ENCODE measurements at regions not wholly inside any gene's neighbourhood (a gene's known extent, or its start where the extent isn't known, plus 50 kb on each side); places are given as distances from the start of the nearest gene placed in this dataset.
"Not testable (repeated sequence)": the region's sequence is repeated elsewhere in the genome, so short reads cannot be mapped to it uniquely, and the experiment has no call there.

GRCh38 chr14:54010981-54011380 is 54.4 kb upstream of the BMP4 start:
- DNase-seq (ENCODE audit: low spot score) = no peak

DNA sequence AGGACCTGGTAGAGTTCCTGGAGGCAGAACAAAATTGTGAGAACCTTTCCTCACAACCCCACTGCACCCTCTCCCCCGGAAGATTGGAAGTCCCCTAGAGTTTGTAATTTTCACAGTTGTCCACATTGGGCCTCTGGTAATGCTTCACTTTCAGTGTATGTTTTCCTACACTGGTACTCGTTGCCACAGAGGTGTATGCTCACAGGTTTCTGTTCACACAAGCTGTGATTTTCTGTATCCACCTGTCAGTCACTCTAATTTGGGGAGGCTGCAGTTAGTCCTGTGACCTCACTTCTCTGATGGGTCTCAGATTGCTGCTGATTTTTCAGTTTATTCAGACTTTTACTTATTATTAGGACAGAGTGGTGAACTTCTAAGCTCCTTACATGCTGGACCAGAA is 66.4 kb upstream of the BMP4 start:
- no peak for DNase-seq (ENCODE audit: low spot score)

- DNase-seq (ENCODE audit: low spot score) = peak; percentile 35
Measured at GRCh38 chr14:54025661-54026060, 69.0 kb upstream of the BMP4 start.

GRCh38 chr14:54026671-54027070 is 70.0 kb upstream of the BMP4 start:
- DNase-seq (ENCODE audit: low spot score) = no peak

GRCh38 chr14:54030996-54031395 is 74.4 kb upstream of the BMP4 start:
- DNase-seq (ENCODE audit: low spot score) = not testable (repeated sequence)

- DNase-seq (ENCODE audit: low spot score) = not testable (repeated sequence)
Measured at GRCh38 chr14:54033285-54033684, 76.7 kb upstream of the BMP4 start.

- DNase-seq (ENCODE audit: low spot score) = no peak
Measured at GRCh38 chr14:54038724-54039123, 82.1 kb upstream of the BMP4 start.

GRCh38 chr14:54039311-54039710 is 82.7 kb upstream of the BMP4 start:
- DNase-seq (ENCODE audit: low spot score) = no peak

- DNase-seq (ENCODE audit: low spot score) = no peak
Measured at GRCh38 chr14:54040846-54041245, 84.2 kb upstream of the BMP4 start.

DNA sequence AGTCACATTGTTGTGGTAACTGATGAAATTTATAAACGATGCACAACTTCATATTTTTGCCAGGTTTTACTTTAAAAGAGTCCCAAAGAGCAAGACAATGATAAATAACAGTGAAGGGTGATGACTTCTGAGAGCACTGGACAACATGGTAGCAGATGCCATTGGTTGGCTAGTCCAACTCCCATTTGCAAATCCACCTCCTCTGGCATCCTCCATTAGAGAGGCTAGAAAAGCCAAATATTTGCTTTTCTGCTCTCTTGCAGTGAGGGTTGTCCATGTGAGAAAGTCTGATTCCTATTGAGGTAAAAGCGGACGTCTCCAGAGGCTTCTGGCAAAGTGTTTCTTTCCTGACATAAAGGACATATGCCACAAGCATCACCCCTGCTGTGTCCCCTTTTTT is 89.6 kb upstream of the BMP4 start:
- DNase-seq (ENCODE audit: low spot score) = no peak

- no peak for DNase-seq (ENCODE audit: low spot score)
Measured at GRCh38 chr14:54047645-54048308, 91.2 kb upstream of the BMP4 start.

DNA sequence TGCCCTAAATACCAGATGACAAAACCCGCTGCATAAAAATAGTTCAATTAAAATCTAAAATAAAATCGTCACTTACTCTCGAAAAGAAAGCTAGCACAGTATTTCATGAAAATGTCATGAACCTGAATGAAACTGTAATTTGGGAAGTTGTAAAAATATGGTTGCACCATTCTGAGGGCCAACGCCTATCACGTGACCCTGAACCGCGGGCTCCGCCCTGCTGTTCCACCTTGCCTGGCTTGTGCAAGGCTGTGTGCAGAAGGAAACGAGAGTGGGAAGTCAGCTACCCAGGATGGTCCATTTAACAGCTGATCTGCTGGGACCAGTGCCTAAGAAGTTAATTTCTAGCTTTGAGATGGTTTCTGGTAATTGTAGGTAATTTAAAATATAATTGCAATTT is 91.7 kb upstream of the BMP4 start:
- no peak for DNase-seq (ENCODE audit: low spot score)

GRCh38 chr14:54048736-54049135 is 92.1 kb upstream of the BMP4 start:
- DNase-seq (ENCODE audit: low spot score) = no peak

DNA sequence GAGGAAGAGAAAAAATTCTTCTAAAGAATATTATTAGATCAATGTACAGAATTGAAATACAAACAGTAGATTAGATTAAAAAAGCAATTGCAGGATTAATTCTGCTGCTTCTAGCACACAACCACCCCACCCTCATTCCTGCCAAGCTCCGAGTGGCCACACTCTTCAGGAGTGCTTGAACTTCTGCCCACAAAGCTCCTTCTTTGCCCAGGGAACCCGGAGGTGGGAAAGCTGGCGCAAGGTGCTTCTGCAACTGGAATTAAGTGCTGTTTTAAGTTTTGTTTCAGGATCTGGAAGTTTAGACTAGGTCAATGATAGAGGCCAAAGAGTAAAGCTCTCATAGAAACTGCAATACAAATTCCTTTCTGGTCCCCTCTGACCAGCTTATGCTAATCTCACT is 94.1 kb upstream of the BMP4 start:
- no peak for DNase-seq (ENCODE audit: low spot score)

- DNase-seq (ENCODE audit: low spot score) = no peak
Measured at GRCh38 chr14:54052696-54053385, 96.2 kb upstream of the BMP4 start.

- no peak for DNase-seq (ENCODE audit: low spot score)
Measured at GRCh38 chr14:54053386-54053745, 96.7 kb upstream of the BMP4 start.

DNA sequence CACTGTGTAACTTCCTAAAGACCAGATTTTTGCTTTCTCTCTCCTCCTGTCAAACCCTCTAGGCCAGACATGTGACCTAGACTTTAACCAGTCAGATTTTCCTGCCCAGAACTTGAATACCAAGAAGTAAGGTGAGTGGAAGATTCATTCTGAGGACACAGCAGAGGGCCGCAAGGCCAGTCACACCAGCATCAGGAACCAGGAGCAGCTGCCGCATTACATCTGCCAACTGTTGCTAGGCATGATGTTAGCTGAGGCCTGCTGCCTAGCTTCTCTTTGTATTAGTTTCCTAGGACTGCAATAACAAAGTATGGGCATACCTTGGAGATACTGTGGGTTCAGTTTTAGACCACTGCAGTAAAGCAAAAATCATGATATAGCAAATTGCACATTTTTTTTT is 101.9 kb upstream of the BMP4 start:
- DNase-seq (ENCODE audit: low spot score) = no peak

GRCh38 chr14:54083549-54084239 is 127.1 kb upstream of the BMP4 start:
- no peak for DNase-seq (ENCODE audit: low spot score)

DNA sequence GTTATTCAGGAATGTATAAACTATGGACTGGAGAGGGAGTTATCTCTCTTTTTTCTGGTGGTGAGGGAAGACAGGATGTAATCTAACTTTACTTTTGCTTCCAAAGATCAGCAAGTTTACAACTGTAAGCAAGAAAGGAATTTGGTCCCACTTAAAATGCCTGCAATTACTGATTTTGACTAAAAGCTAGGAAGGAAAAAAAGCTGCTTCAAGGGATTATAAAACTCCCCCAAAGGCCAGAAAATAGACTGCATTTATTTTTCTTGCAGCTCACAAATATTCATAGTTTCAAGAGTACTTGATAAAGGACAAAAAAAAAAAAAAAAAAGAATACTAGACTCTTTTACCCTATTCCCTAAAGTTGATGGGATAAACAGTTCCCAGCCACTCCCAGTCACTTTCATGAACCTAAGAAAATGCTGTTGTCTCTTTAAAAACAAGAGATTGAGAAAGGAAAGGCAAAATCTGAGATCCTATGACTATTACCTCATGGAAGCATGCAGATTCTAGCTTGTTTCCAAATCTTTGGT is 128.7 kb upstream of the BMP4 start:
- DNase-seq (ENCODE audit: low spot score) = no peak

GRCh38 chr14:54085841-54086240 is 129.2 kb upstream of the BMP4 start:
- DNase-seq (ENCODE audit: low spot score) = no peak

- no peak for DNase-seq (ENCODE audit: low spot score)
Measured at GRCh38 chr14:54086767-54087166, 130.1 kb upstream of the BMP4 start.

GRCh38 chr14:54087376-54087775 is 130.8 kb upstream of the BMP4 start:
- no peak for DNase-seq (ENCODE audit: low spot score)

- DNase-seq (ENCODE audit: low spot score) = no peak
Measured at GRCh38 chr14:54088271-54088670, 131.6 kb upstream of the BMP4 start.
